ENCODE measurements at regions not wholly inside any gene's neighbourhood (a gene's known extent, or its start where the extent isn't known, plus 50 kb on each side); places are given as distances from the start of the nearest gene placed in this dataset.

- no peak for DNase-seq (ENCODE audit: low read depth in 1 of 2, low spot score in 1 of 2)
These were observed 503.4 kb downstream of the PLXNA4 start for GRCh38 chr7:132072873-132073272.

- no peak for DNase-seq (ENCODE audit: low read depth in 1 of 2, low spot score in 1 of 2)
These were observed 504.1 kb downstream of the PLXNA4 start for GRCh38 chr7:132072165-132072564.

- no peak for DNase-seq (ENCODE audit: low read depth in 1 of 2, low spot score in 1 of 2)
These were observed 507.0 kb downstream of the PLXNA4 start for GRCh38 chr7:132069306-132069705.

GRCh38 chr7:132066761-132067171 is 509.5 kb downstream of the PLXNA4 start:
- no peak for DNase-seq (ENCODE audit: low read depth in 1 of 2, low spot score in 1 of 2)

DNA sequence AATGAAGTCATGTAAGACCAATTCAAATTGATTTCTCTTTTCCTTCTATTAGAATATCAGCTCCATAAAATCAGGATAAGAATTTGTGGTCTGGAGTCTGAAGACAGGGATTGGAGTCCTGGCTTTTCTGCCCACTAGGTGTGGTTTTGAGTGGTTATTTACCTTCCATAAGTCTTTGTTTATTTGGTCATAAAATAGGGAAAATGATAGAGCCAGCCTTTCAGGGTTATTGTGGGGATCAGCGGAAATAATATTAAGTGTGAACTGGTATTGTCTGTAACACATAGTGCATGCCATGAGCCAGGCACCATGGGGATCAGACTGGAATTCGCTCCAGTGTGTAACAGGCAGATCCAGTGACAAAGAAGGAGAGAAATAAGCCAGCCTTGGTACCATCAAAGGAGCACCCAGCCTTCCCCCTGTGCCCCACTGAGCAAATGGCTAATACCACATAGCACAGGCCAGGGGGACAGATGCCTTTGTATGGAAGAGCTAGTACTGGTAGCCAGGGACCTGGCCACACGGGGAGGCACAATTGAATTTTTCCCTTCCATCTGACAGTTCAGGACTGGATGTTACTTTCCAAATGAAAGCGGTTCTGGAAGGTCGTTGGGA is 509.7 kb upstream of the PODXL start:
- no peak for DNase-seq (ENCODE audit: low read depth in 1 of 2, low spot score in 1 of 2)

DNA sequence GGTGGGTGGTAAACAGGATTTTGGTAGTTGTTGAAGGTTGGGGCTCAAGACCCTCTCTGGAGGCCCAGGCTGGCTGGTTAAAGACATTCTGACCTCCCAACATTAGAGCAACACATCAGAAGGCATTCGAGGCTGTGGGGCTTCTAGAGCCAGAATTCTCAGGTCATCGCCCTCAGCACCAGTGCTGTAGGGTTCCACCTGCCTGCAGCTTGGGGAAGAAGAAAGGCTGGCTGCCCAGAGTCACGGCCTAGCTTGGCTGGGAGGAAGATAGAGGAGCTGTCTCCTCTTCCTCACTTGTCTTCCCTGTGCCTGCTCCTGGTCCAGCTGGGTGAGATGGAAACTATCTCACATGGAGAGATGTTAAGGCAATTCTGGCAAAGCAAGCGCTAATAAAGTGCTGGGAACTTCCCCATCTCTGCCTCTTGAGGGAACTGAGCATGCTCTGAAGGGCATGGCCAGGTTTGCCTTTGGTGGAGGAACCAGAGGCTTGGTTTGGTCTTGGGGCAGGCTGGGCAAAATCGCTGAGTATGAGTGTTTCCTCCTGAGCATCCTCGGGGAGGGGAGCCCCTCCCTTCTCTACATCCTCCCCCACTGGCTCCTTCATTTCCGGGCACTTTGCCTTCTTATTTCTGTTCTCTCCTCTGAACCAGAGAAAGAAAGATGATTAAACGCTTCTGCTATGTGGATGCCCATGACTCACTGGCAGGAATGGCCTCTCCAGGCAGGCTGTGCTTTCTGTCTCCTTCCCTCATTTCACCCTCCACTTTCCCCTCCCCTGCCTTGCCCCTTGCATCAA is 509.0 kb upstream of the PODXL start:
- no peak for DNase-seq (ENCODE audit: low read depth in 1 of 2, low spot score in 1 of 2)

DNA sequence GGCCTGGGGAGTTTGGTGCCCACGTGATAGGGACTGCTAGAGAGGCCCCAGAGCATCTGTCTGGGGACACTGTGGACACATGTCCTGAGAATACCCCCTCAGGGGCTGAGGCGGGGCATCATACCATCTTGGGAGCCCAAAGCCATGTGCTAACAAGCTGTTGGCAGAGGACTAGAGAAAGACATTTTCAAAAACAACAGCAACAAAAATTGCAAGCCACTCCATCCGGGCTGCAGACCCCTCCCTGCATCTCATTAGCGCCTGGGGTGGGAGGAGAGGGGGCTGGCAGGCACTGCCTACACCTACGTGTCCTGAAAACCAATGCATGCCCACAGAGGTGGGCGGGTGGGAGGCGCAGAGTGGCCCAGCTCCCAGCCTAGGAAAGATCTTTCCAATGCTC is 507.4 kb upstream of the PODXL start:
- no peak for DNase-seq (ENCODE audit: low read depth in 1 of 2, low spot score in 1 of 2)

GRCh38 chr7:132061937-132062336 is 505.5 kb upstream of the PODXL start:
- no peak for DNase-seq (ENCODE audit: low read depth in 1 of 2, low spot score in 1 of 2)

DNA sequence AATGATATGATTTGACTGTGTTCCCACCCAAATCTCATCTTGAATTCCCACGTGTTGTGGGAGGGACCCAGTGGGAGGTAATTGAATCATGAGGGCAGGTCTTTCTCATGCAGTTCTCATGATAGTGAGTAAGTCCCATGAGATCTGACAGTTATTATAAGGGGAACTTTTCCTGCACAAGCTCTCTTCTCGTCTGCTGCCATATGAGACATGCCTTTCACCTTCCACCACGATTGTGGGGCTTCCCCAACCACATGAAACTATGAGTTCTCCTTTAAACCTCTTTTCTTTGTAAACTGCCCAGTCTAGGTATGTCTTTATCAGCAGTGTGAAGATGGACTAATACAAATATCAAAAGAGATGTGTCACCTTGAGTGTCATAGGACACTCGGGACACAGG is 502.7 kb upstream of the PODXL start:
- no peak for DNase-seq (ENCODE audit: low read depth in 1 of 2, low spot score in 1 of 2)

DNA sequence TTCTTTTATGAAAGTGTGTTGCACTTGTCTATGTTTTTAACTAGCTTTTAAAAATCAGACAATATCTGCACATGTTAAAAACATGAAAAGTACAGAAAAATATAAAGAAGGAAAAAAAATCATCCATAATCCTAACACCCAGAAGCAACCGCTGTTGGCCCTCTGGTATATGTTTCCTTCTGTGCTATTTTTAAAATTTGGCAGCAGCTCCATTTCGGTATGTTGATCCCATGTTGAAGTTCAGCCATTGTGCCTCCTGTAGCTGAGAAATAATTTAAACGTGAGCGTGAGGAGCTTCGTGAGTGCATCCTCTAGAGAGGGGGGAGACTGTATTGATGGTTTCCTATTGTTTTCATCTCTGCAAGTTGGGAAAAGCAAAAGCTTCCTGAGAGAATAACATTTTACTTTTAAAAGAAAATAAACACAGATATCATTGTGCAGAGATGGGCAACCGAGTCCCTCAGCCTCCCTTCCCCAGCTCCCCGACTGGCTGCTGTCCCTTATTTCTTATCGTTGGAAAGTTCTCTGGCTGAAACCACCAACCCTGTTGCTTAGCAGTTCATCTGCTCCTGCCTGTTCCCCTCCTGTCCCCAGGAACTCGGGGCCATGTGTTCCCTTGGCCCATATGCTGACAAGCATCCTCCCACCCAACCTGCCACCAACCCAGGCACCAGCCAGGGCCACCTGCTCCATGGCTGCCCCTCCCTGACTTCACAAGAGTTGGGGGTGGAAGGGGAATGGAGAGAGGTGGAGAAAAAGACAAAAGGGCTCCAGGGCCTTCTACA is 499.1 kb upstream of the PODXL start:
- DNase-seq (ENCODE audit: low read depth in 1 of 2, low spot score in 1 of 2), result no peak

DNA sequence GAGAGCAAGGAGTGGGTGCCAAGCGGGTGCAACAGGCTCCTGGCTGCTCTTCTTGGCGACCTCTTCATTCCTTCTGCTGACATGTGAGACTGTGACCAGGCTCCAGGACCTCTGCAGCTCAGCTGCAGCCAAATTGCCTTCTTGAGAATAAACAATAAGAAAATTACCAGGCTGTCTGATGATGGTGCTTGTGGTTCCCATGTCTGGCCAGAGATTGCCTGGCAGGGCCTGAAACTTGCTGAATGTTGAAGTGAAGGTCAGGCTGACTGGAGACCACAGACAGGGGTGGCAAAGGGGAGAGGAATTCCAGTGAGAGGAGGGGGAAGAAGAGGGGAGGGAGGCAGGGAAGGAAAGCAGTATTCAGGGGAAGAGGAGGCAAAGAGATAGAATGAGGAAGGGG is 497.4 kb upstream of the PODXL start:
- DNase-seq (ENCODE audit: low read depth in 1 of 2, low spot score in 1 of 2), result no peak

GRCh38 chr7:132051311-132051710 is 494.9 kb upstream of the PODXL start:
- no peak for DNase-seq (ENCODE audit: low read depth in 1 of 2, low spot score in 1 of 2)

DNA sequence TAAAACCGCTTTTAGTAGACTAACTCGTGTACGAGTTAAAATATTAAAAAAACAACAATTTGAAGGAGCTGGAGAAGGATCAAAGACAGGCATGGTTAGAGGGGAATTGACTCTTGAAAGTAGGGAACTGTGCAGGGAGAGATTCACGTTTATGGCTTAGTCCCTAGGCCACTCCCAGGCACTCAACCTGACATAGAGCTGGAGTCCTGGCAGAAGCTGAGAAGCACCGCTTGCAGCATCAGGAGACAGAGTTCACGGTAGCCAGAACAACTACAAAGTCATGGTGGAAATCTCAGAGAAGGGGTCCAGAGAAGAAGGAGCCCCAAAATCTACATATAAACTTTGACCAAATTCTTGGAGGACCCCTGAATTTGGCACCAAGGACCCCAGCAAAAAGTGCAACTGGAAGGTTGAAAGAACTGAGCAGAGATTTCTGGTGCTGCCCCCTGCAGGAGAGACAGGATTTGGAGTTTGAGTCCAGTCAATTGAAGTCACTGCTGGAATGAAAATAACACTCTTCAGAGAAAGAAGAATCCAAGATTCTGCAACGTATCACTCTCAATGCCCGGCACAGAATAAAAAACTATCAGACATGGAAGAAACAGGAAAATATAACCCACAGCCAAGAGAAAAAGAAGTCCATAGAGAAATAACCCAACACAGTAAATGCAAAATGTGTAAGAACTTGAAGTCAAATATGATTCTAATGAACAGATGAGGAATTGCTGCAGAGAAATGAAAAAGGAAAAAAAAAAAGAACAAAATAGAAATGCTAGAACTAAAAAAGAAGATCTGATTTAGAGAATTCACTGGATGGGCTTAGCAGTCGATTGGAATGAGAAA is 493.3 kb upstream of the PODXL start:
- no peak for DNase-seq (ENCODE audit: low read depth in 1 of 2, low spot score in 1 of 2)

GRCh38 chr7:132045481-132045980 is 489.1 kb upstream of the PODXL start:
- no peak for DNase-seq (ENCODE audit: low read depth in 1 of 2, low spot score in 1 of 2)

DNA sequence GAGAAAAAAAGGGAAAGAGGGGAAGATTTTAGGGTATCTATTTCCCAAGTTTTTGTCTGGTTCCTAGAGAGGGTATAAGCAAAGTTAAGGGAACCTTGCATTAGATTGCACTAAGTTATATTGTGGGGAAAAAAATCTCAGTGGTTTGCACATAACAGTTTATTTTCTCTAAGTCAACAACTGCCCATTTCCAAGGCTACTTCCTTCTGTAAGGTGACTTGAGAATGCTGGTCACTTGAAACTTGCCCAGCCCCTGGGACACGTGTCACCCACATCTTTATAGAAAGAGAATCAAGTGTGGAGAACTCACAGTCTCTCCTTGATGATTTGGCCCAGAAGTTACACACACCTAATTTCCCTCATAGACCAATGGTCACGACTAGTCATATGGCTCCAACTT is 488.6 kb upstream of the PODXL start:
- no peak for DNase-seq (ENCODE audit: low read depth in 1 of 2, low spot score in 1 of 2)

GRCh38 chr7:132044247-132044646 is 487.8 kb upstream of the PODXL start:
- no peak for DNase-seq (ENCODE audit: low read depth in 1 of 2, low spot score in 1 of 2)

DNA sequence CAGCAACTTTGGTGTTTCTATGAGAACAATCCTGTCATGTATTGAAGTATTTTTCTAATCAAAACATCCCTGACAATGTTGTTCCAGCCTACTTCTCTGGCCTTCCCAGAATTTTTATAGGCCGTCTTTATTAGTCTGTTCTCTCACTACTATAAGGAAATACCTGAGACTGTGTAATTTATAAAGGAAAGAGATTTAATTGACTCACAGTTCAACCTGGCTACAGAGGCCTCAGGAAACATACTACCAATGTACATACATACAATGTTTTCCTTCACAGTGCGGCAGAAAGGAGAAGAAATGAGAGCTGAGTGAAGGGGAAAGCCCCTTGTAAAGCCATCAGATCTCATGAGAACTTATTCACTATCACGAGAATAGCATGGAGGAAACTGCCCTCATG is 484.7 kb upstream of the PODXL start:
- no peak for DNase-seq (ENCODE audit: low read depth in 1 of 2, low spot score in 1 of 2)

DNA sequence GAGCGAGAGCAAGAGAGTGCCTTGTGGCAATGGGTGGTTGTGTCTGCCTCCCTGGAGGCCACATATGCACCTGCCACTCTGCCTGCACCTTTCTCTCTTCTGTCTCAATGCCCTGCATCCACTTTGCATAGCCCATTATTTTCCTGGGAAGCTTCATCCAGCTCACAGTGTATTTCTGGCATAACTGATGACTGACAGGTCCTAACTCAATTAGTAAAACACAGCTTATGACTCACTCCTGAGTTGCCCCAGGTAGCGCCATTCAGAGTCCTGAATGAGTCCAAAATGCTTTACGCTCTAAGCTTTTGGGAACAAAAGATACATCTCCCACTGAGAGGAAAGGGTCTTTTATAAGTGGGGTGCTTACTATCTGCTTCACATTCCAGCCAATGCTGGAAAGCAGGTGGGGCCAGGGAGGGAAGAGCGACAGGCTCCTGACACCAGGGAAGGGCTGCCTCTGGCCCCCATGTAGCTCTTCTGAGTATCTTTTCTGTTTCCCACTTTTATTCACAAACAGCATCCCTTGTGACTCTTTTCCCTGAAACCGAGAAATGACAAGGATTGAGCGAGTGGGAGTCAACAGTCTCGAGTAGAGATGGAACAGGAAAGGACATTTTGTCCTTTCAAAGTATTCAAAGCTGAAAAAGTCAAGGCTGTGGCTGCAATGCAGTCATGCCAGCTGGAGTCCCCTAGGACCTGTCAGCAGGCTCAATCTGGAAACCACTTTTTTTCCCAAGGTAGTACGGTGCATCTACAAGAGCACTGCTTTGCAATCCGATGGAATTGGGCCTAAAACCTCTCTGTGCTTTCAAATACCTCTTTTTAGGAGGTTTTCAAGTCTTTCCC is 479.3 kb upstream of the PODXL start:
- no peak for DNase-seq (ENCODE audit: low read depth in 1 of 2, low spot score in 1 of 2)

DNA sequence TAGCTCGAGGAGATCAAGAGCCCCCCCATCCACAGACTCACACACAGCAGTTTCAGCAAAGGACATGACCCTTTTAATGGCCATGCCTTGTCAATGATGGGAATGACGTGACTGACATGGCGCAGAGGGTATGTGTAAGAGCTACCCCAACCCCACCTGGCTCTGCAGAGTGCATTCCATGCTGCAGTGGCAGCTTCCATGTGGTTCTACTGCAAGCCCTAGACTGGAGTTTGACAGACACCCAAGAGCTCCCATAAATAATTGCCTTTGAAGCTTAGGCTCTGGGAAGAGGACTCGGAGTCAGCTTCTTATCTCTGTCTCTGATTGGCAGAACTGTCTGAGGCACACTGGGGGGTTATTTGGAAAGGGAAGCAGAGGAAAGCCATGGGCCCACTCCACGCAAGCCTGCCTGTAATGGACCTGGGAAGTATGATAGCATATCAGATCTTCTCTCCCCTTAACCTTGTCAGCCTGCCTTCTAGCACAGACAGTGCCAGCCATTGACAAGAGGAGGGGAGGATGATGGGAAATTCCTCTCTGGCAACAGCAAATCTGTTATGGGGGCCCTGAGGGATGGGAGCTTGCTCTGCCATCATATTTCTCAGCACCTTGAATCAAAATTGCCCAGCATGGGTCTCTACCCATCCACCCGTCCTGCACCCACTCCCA is 478.5 kb upstream of the PODXL start:
- DNase-seq (ENCODE audit: low read depth in 1 of 2, low spot score in 1 of 2), result no peak

DNA sequence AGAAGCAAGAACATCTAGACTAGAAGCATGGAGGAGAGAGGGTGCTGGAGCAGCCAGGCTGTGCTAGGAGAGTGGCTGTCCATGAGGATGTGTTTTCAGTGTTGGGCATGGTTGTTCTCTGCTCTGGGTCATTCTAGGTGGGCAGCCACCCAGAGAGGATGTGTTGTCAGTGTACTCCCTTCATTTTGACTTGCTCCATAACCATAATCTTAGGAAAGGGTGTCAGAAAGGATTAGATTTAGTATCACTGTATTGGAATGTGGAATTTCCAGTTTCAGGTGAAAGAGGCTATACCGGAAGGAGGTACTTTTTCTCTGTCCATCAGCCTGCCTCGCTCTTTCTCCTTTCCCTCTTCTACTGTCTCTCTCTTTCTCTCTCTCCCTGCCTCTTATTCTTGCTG is 474.5 kb upstream of the PODXL start:
- no peak for DNase-seq (ENCODE audit: low read depth in 1 of 2, low spot score in 1 of 2)
